IPS DF 4.7 (cell line): ENCODE measurements at regions not wholly inside any gene's neighbourhood (a gene's known extent, or its start where the extent isn't known, plus 50 kb on each side); places are given as distances from the start of the nearest gene placed in this dataset.
"Not testable (repeated sequence)": the region's sequence is repeated elsewhere in the genome, so short reads cannot be mapped to it uniquely, and the experiment has no call there.

ENCODE experiments used
- DNase-seq: peaks from one replicate; pipeline ENCODE4 v3.0.0-alpha.2; 2013; ENCODE audit warnings: low spot score; ENCODE audit errors: extremely low read depth

DNA sequence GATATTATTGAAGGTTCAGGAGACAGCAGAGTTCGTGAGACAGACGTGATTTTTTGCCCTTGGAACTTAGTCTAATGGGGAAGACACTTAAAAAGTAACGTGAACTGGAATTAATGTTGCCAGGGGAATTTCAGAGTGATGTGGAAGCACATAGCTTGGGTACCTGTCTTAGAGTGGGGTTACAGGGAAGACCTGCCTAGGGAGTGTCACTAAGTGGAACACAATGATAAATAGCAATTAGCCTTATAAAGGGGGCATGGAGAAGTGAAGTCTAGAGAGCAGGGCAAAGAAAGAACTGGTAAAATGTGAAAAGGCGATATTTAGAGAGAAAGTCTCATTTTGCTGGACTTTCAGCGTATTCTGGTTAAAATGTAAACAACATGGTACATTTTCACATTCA, 306.0 kb upstream of the TCF4 start:
- DNase-seq, result no peak

DNA sequence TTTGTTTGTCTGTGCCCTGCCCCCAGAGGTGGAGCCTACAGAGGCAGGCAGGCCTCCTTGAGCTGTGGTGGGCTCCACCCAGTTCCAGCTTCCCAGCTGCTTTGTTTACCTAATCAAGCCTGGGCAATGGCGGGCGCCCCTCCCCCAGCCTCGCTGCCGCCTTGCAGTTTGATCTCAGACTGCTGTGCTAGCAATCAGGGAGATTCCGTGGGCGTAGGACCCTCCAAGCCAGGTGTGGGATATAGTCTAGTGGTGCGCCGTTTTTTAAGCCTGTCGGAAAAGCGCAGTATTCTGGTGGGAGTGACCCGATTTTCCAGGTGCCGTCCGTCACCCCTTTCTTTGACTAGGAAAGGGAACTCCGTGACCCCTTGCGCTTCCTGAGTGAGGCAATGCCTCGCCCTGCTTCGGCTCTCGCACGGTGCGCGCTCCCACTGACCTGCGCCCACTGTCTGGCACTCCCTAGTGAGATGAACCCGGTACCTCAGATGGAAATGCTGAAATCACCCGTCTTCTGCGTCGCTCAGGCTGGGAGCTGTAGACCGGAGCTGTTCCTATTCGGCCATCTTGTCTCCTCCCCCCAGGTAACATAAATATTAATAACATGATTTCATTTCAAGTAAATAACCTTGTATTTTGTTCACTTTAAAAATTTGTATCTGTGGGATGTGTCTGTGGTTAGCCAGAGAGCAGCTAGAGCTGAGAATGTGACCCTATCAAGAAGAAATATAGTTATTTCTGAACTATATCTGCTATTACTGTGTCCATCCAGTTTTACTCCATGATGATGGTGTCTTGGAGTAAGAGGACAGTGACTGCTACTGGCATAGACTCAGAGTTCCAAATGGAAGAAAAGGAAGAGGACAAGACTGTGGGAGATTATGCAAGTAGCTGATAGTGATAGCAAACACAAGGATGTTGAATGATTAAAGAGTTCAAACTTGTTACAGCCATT, 305.1 kb upstream of the TCF4 start:
- DNase-seq, result not testable (repeated sequence)

DNA sequence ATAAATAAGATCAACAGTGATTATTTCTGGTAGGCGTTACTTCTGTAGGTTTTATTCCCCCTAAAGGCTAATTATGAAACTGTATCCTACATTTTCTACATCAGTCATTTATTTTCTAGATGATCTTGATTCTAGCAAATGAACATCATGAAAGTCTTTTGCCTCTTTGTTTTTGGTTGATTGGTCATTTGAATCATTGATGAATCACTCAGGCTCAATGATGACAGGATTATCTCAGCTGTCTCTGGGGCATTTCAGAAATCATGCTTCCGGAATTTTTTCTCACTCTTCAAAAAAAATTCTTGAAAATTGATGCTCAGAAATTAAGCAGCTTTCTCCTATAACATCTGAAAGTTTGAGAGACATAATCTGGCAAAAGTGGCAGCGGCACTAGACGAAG, 298.9 kb upstream of the TCF4 start:
- DNase-seq, result no peak

DNA sequence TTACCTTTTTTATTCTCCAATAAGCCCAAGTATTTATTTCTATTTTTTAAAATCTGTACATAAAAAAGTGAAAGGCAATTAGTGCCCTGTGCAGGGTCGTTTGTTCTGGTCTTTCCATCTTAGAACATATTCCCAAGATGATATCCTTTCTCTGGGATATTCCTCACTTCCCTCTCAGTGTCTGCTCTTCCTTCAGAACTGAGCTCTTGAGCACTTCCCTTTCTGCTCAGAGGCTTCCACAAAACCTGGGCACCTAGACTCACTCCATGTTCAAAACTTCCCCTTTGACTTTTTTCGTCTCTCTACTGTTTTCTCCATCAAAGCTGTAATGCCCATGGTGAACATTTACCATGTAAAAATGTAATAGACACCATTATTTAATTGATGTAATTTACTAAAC, 296.5 kb upstream of the TCF4 start:
- no peak for DNase-seq

DNA sequence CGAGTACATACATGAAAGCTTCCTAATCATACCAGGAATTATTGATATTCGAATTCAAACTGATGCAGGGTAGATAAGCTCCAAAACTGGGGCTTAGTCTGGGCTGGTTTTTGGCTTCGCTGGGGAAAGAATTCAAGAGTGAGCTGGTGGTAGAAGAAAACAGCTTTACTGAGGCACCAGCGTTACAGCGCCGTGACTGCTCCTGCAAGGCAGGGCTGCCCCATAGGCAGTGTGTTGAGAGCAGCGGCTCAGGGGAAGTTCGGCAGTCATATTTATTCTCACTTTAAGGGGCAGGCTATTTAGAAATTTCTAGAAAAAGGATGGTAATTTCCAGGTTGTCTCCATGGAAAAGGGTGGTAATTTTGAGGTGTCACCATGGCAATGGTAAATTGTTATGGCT, 292.6 kb upstream of the TCF4 start:
- no peak for DNase-seq

DNA sequence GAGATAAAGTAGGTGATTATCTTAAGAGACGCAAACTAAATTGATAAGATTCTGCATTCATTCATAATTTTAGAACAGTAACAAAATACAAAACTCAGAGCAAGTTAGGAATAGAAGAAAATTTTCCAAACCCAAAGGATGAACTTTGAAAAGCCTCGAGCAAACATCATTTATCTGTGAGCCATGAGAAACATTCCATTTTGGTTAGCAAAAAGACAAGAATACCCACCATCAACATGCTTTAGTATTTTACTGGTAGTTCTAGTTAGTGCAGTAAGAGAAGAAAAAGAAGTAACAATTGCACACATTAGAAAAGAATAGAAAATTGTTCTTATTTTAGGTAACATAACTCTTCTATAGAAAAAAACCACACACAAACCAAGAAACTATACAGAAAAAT, 291.3 kb upstream of the TCF4 start:
- DNase-seq, result no peak

DNA sequence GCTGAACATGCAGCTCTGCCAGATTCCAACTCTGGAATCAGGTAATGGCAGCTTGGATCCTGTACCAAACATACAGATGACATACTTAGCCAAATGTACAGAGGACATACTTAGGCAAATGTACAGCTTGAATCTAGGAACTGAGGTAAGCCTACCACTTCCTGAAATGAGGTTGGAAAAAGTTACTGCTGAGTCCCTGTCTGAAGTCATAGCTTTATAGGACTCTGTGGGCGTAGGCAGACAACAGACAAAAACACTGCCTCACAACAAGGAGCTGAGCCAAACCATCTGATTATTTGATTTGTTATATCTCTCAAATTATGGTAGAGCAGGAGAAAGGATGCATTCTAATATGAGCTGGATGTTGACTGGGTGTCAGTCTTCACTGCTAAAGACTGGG, 290.2 kb upstream of the TCF4 start:
- DNase-seq, result no peak

DNA sequence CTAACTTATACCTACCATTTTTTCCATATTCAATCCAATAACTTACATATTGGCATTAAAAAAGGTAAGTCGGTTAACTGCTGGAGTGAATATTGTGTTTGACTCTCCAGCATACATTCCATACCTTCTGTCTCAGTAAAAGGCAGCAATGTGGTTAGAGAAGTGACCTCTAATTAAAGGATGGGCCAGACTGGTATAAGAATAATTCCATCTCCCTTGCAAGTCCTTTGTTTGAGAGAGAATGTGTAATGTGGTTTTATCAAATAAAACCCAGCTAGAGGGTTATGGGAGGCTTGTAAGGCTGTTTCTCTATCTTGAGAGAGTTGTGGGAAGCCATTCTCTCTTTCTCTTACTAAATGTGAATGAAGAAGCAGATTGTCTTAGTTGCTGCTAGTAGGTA, 289.3 kb upstream of the TCF4 start:
- no peak for DNase-seq

DNA sequence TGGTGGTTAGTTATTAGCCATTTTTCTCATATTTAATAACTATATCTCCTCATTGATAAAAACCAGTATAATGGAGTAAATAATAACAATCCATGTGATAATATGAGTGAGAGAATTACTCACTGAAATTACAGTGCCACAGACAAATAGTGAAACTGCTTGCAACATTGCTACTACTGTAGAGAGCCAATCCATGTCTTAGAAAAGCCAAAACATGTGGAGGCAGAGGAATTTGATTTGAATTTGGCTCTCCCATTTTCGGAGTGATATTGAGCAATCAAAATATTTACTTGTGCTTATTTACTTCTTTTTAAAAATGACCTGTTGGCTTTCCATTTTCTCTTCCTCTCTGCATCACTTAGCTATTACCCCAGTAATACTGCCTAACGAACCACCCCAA, 288.3 kb upstream of the TCF4 start:
- no peak for DNase-seq

DNA sequence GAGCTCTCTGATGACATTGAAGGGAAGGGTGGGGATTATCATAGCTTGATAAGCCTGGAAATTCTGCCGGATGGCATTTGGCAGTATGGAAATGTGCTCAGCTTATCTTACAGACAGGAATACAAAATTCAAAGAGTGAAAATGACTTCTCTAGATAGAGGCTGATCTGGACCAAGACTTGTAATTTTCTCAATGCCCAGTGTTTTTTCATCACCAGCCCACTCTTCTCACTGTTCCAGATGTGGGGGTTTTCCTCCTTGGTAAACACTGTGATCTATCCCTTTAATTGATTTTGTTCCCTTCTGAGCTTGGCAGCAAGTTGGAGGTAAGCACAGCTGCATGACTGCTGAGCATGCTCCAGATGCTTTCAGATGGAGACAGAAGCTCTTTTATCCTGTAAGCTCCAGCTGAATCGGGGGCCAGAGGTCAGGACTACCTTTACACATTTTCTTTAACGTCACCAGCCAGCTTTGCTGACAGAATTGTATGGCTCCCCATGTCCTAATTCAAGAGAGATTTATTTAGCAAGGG, 287.4 kb upstream of the TCF4 start:
- DNase-seq, result no peak

DNA sequence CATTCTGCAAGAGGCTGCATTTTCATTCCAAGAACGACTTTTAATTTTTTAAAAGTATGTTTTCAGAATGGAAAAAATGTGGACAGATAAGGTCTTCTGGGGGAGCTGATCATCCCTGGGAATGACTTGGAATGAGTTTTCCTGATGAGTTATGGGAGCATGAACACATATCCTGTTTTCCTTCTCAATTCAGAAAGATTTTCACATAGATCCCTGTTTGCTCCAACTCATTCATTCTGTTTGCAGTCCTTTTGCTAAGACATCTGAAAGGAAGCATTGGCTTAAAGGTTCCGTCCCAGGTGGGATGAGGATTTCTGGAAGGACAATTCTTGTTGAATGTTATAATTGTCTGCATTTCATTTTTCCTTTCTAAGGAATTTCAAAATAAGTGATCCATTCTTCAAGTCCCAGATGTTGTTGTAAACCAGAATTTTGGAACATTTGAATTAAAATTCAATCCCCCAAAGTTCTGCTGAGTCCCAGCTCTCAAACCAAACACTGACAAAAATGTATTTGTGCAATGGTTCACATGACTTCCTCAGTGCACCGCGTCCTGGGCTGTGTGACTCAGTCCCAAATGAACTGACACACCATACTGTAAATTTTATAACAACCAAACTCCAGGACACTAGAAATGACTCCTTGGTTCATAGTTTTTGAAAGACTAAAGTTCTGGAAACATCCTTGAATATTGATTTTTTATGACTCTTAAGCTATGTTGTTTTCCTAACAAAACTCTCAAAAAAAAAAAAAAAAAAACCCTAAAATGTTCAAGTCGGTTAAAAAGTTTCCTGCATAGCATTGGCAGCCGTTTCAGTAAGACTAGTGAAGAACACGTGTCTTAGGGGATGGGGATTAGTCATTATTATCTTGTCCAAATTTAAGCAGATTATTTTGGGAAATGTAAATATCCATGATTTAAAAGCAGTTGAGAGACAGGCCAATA, 281.8 kb upstream of the TCF4 start:
- no peak for DNase-seq

DNA sequence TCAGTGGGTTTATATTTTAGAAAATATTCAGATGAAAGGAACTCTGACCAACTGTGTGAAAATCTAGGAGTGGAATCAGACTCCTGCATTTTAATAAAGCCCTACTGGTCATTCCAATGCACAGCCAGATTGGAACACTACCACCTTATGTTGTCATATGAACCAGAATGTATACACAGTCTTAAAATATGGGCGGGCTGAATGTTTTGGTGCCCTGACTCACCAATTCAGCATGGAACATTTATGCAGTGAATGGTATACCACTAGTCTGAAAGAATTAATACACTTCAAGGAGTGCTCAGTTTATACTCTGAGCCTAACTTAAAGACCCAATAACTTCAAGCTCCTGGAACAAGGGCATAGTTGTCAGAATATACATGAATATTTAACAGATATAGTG, 280.9 kb upstream of the TCF4 start:
- DNase-seq, result no peak

DNA sequence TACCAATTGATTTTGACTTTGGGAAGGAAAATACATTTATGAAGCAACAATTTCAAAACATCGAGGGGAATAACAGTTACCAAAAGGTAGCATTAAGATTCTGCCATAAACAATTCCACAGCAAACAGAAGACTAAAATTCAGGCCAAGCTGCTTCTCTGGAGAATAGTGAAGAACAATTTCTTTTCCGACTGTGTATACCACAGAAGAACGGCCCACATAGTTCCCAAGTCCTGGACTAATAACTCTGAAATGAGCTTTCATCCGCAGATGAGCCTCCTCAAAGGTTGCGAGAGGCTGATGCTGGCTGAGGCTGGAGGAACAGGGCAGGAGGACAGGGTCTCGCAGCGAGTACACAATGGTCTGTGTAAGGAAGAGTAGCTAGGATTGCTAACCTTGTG, 278.9 kb upstream of the TCF4 start:
- no peak for DNase-seq

DNA sequence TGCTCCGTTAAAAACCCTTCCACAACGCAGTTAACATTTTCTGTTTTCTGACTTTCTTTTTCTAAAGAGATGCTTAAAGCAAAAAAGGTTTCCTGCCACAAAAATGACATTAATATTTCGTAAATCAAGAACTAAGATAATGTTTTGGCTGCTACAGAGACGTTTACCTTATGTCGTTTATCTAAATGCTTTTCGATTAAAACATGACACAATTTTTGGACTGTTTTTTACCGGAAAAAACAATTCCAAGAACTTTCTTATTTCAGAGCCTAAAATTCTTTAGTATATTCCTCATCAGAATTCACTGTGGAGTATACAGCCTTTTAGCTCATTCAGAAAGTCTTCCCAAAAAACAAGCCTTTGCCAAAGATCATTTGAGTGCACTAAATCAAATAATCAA, 278.0 kb upstream of the TCF4 start:
- no peak for DNase-seq

DNA sequence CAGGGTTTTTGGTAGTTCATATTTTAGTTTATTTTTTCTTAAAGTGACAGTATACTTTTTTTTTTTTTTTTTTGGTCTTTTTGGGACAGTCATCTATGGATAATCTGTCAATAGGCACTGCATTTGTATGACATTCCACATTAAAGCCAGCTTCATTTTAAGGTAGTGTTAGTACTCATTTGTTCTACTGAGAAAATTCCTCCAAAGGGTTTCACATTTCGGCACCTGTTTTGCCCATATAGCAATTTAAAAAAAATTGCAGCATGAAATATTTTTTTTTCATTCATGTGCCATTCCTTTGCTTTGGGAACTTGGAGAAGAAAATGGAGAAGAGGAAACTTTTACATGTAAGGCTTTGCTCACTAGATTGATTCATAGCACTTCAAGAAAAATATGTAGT, 276.3 kb upstream of the TCF4 start:
- DNase-seq, result no peak

DNA sequence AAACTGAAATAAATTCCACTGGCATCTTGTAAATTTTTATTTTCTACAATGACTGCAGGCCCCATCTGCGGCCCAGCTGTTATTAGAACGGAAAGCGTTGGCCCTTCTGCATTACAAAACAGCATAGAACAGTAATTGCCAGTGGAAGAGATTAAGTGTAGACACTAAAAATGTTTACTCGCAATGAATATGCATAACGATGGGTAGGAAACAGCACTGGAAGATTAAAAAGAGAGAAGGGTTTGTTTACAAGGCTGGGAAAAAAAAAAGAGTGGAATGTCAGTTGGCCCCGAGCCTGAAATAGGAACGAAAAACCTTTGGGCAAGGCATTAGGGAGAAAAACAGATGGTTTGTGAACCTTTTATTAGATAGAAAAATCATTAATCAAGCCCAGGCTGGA, 275.9 kb upstream of the TCF4 start:
- no peak for DNase-seq

DNA sequence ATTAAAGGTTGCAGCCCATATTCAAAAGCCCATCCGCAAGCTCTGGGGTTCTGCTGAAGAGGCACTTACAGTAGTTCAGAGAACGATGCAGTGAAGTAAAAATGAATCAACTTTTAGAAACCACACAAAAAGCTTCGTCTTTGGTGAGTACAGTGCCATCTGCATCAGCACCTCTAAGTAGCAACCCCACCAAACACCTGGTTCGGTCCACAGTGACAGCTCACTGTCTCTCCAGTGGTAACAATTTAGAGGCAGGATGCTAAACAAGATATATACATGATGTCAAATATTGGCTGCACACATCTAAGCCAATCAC, 275.4 kb upstream of the TCF4 start:
- no peak for DNase-seq

DNA sequence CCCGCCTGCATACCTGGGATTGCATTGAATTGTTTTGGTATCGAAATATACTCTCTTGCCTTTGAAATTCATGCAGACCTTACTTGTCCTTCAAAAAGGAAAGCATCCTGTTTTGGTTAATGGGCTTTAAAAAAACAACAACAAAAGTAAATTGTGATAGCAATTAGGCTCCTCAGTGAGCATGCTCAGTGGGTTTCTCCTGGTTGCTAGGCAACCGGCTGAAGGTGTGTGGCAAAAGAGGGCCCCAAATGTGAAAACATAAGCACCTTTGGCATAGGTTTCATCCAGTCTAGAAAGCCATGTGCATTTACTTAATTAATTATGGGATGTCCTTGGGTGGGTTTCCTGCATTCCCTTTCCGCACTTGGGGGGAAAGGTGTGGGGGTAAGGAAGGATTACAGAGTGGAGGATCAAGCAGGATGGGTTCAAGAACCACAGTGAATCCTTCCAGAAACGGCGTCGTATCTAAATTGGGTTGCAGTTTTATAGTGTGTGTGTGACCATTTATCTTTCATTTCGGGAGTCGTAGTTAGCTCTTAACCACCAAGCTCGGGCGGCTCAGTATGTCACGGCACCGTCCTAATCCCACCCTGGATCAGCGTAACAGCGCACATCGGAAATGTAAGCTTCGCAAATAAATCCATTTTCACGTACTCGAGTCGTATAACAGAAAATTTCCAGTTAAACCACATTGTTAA, 274.9 kb upstream of the TCF4 start:
- DNase-seq, result no peak

DNA sequence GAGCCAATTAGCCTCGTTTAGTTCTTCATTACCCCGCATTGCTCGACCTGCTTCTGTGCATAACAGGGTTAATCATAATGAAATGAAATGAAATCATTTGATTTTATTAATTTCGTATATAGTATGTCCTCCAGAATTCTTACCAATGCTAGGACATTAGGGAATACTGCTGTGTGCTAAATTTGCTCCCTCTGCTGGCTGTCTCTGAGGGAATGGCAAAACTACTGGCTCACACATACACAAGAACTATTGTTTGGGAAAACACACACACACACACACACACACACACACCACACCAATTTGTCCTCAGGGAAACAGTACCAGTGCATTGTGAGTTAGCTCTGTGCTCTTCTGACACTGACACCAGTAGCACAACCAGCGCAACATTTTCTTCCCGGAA, 273.3 kb upstream of the TCF4 start:
- peak; percentile 41 for DNase-seq

DNA sequence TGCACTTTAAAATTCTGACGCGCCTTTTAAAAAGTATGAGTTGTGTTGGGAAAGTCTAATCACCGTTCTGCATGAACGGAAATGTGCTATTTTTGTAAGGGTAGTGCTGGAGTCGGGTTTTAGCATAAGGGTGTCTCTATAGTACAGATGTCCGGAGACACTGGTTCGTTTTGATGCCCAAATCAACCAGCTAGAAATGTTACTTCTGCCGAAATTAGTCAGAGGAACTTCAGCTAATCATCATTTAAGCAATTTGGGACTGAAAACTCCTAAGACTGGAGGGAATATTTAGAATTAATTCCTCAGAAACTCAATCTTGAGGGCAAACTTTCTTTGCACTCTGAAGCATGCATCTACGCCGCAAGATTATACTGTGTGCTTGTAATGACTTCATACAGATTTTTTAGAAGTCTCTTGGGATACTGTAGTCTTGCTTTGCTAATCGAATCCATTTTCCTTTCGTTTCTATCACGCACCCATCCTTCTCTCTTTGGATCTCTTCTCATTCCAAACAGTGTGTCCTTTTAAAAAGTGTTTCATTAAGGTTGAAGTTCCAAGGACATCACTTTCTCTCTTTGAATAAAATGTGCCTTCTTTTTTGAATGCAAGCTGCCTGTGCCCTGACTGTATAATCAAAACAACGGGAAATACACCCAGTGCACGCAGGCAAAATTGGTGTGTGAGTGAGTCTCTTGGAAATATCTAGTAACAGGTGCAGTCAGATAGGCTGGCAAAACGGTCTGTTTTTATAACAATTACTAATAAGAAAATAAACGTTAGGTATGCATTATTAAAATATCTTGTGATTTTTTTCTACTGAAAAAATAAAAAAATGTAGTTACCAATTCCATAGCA, 270.9 kb upstream of the TCF4 start:
- DNase-seq, result no peak

DNA sequence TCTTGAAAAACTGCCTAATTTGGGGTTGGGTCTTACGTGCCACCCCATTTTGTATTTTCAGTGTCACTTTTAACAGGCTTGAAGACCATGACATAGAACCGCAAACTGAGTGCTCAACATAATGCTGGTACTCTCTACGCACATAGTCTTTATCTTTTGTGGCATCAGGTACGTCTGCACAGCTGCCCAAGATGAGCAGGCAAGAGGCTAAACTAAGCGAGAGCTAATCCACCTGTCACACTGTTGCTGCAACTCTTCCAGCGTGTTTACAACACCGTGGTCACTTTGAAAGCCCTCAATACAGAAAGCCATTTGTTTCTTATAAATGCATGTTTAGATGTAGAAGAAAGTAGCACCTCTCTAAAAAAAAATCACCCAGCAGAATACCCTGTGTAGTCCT, 270.0 kb upstream of the TCF4 start:
- no peak for DNase-seq
